NCI-H69 (cell line): ENCODE measurements at regions not wholly inside any gene's neighbourhood (a gene's known extent, or its start where the extent isn't known, plus 50 kb on each side); places are given as distances from the start of the nearest gene placed in this dataset.

Source experiments
- DNase-seq: peaks from one replicate; lab custom pipeline; 2025; lab: John Stamatoyannopoulos, UW

GRCh38 chr5:31098811-31099210, 94.7 kb upstream of the CDH6 start:
- no peak for DNase-seq

GRCh38 chr5:31097851-31098250, 95.6 kb upstream of the CDH6 start:
- peak; percentile 22 for DNase-seq

GRCh38 chr5:31096238-31096865, 97.1 kb upstream of the CDH6 start:
- DNase-seq, result peak; percentile 62

- DNase-seq, result peak; percentile 57
Measured at GRCh38 chr5:31095796-31096195, 97.7 kb upstream of the CDH6 start.

GRCh38 chr5:31091501-31091900, 102.0 kb upstream of the CDH6 start:
- no peak for DNase-seq

GRCh38 chr5:31090467-31090866, 103.0 kb upstream of the CDH6 start:
- DNase-seq, result peak; percentile 14

- peak; percentile 39 for DNase-seq
Measured at GRCh38 chr5:31086839-31087415, 106.6 kb upstream of the CDH6 start.

GRCh38 chr5:31084871-31085270, 108.6 kb upstream of the CDH6 start:
- DNase-seq, result no peak

- DNase-seq, result no peak
Measured at GRCh38 chr5:31083364-31083763, 110.1 kb upstream of the CDH6 start.

GRCh38 chr5:31079668-31080067, 113.8 kb upstream of the CDH6 start:
- DNase-seq, result no peak

GRCh38 chr5:31078956-31079355, 114.5 kb upstream of the CDH6 start:
- peak; percentile 57 for DNase-seq

- no peak for DNase-seq
Measured at GRCh38 chr5:31075981-31076380, 117.5 kb upstream of the CDH6 start.

GRCh38 chr5:31068287-31068686, 125.2 kb upstream of the CDH6 start:
- DNase-seq, result no peak

GRCh38 chr5:31066655-31067328, 126.7 kb upstream of the CDH6 start:
- no peak for DNase-seq

- DNase-seq, result peak; percentile 42
Measured at GRCh38 chr5:31064215-31064614, 129.3 kb upstream of the CDH6 start.

GRCh38 chr5:31062902-31063580, 130.4 kb upstream of the CDH6 start:
- no peak for DNase-seq

GRCh38 chr5:31059889-31060288, 133.6 kb upstream of the CDH6 start:
- DNase-seq, result no peak

- peak; percentile 9 for DNase-seq
Measured at GRCh38 chr5:31054453-31054852, 139.0 kb upstream of the CDH6 start.

- DNase-seq, result peak; percentile 50
Measured at GRCh38 chr5:31052937-31053658, 140.4 kb upstream of the CDH6 start.

- no peak for DNase-seq
Measured at GRCh38 chr5:31051316-31051715, 142.2 kb upstream of the CDH6 start.

- DNase-seq, result peak; percentile 68
Measured at GRCh38 chr5:31049936-31050704, 143.4 kb upstream of the CDH6 start.
